22Rv1 (cell line): ENCODE measurements at regions not wholly inside any gene's neighbourhood (a gene's known extent, or its start where the extent isn't known, plus 50 kb on each side); places are given as distances from the start of the nearest gene placed in this dataset.

Experiments used
- CTCF ChIP-seq: fragments of 450-650 bp; IDR thresholded peaks from 2 replicates; pipeline ENCODE4 v1.5.1; 2017; ENCODE audit warnings: mild to moderate bottlenecking
- ZFX ChIP-seq: fragments of 450-650 bp; IDR thresholded peaks from 2 replicates; pipeline ENCODE4 v1.6.1; 2017; ENCODE audit warnings: antibody characterized with exemption, borderline replicate concordance

- no peak for TF ChIP-seq CTCF
- TF ChIP-seq ZFX, result no peak
Observed at GRCh38 chr5:152717393-152717792, 312.3 kb upstream of the NMUR2 start.
